Mesothelial cell of epicardium (in vitro differentiated cells): ENCODE measurements at regions not wholly inside any gene's neighbourhood (a gene's known extent, or its start where the extent isn't known, plus 50 kb on each side); places are given as distances from the start of the nearest gene placed in this dataset.

Source experiments
- DNase-seq, 2 experiments: peaks; one replicate each; pipeline ENCODE4 v3.0.0; 2021; ENCODE audit warnings: low spot score in 2 of 2; ENCODE audit not compliant: unreplicated experiment in 2 of 2
- H3K27ac Mint-ChIP-seq: 2 replicates; pipeline ENCODE4 v1.8.0; 2021; ENCODE audit warnings: mixed read lengths
- H3K27me3 Mint-ChIP-seq: 2 replicates; pipeline ENCODE4 v1.8.0; 2021; ENCODE audit warnings: low read depth, mixed read lengths
- H3K36me3 Mint-ChIP-seq: 2 replicates; pipeline ENCODE4 v1.8.0; 2021; ENCODE audit warnings: mixed read lengths
- H3K4me1 Mint-ChIP-seq: 2 replicates; pipeline ENCODE4 v1.8.0; 2021; ENCODE audit warnings: mixed read lengths
- H3K4me3 Mint-ChIP-seq: 2 replicates; pipeline ENCODE4 v1.8.0; 2021; ENCODE audit warnings: mild to moderate bottlenecking, moderate library complexity, mixed read lengths
- H3K9me3 Mint-ChIP-seq: 2 replicates; pipeline ENCODE4 v1.8.0; 2021; ENCODE audit warnings: mixed read lengths
- CTCF ChIP-seq: fragments of 200-600 bp; sonication (generic); IDR thresholded peaks from one replicate; pipeline ENCODE4 v1.5.0; 2021; ENCODE audit warnings: antibody characterized with exemption; ENCODE audit not compliant: unreplicated experiment

GRCh38 chr2:107376909-107377308 lies 449.8 kb upstream of the RGPD4 start:
- Mint-ChIP-seq H3K9me3 (peaks cover 32% of the 10 kb centered on the region), H3K36me3 (no peaks in the 10 kb centered on the region), H3K27me3 (no peaks in the 10 kb centered on the region), H3K4me1 (no peaks in the 10 kb centered on the region), H3K4me3 (no peak overlapping the region), H3K27ac (no peak overlapping the region)
- no peak for TF ChIP-seq CTCF
- no peak for DNase-seq

GRCh38 chr2:107380912-107381311 lies 445.8 kb upstream of the RGPD4 start:
- H3K36me3 Mint-ChIP-seq = no peaks in the 10 kb centered on the region
- peaks cover 18% of the 10 kb centered on the region for H3K9me3 Mint-ChIP-seq
- H3K27ac Mint-ChIP-seq = no peak overlapping the region
- H3K4me3 Mint-ChIP-seq = no peak overlapping the region
- H3K27me3 Mint-ChIP-seq = no peaks in the 10 kb centered on the region
- no peak for DNase-seq
- H3K4me1 Mint-ChIP-seq = no peaks in the 10 kb centered on the region
- TF ChIP-seq CTCF = no peak

- no peaks in the 10 kb centered on the region for H3K27me3 Mint-ChIP-seq
- no peak for DNase-seq
- H3K36me3 Mint-ChIP-seq = no peaks in the 10 kb centered on the region
These were observed 443.0 kb upstream of the RGPD4 start for GRCh38 chr2:107383691-107384090.

GRCh38 chr2:107384422-107384821 lies 442.3 kb upstream of the RGPD4 start:
- no peak for DNase-seq
- H3K9me3 Mint-ChIP-seq = peaks cover 20% of the 10 kb centered on the region
- H3K36me3 Mint-ChIP-seq = no peaks in the 10 kb centered on the region
- no peaks in the 10 kb centered on the region for H3K4me1 Mint-ChIP-seq
- no peak overlapping the region for H3K27ac Mint-ChIP-seq
- H3K4me3 Mint-ChIP-seq = no peak overlapping the region
- no peaks in the 10 kb centered on the region for H3K27me3 Mint-ChIP-seq
- no peak for TF ChIP-seq CTCF

More at GRCh38 chr2:107383691-107384090, 443.0 kb upstream of the RGPD4 start:
- Mint-ChIP-seq H3K4me3 (no peak overlapping the region), H3K4me1 (no peaks in the 10 kb centered on the region), H3K9me3 (peaks cover 17% of the 10 kb centered on the region), H3K27ac (no peak overlapping the region)
- TF ChIP-seq CTCF = no peak

- DNase-seq = no peak
- no peaks in the 10 kb centered on the region for H3K27me3 Mint-ChIP-seq
- no peaks in the 10 kb centered on the region for H3K4me1 Mint-ChIP-seq
- H3K27ac Mint-ChIP-seq = no peak overlapping the region
- no peaks in the 10 kb centered on the region for H3K36me3 Mint-ChIP-seq
- no peak for TF ChIP-seq CTCF
- peaks cover 16% of the 10 kb centered on the region for H3K9me3 Mint-ChIP-seq
- H3K4me3 Mint-ChIP-seq = no peak overlapping the region
These were observed 440.8 kb upstream of the RGPD4 start for GRCh38 chr2:107385921-107386320.

- TF ChIP-seq CTCF = no peak
- H3K27me3 Mint-ChIP-seq = no peaks in the 10 kb centered on the region
- no peaks in the 10 kb centered on the region for H3K4me1 Mint-ChIP-seq
- DNase-seq = no peak
- H3K36me3 Mint-ChIP-seq = no peaks in the 10 kb centered on the region
- no peak overlapping the region for H3K4me3 Mint-ChIP-seq
- peaks cover 13% of the 10 kb centered on the region for H3K9me3 Mint-ChIP-seq
- no peak overlapping the region for H3K27ac Mint-ChIP-seq
These were observed 434.4 kb upstream of the RGPD4 start for GRCh38 chr2:107392241-107392704.
